ENCODE measurements at regions not wholly inside any gene's neighbourhood (a gene's known extent, or its start where the extent isn't known, plus 50 kb on each side); places are given as distances from the start of the nearest gene placed in this dataset.
"Not testable (repeated sequence)": the region's sequence is repeated elsewhere in the genome, so short reads cannot be mapped to it uniquely, and the experiment has no call there.

GRCh38 chr5:155564541-155564940 lies 551.0 kb downstream of the KIF4B start:
- TF ChIP-seq CTCF (IDR thresholded peaks at IDR 0.05; ENCODE audit: insufficient read depth, low read depth, low read length, missing control alignments): no peak
- no peak overlapping the region for H3K4me3 ChIP-seq (ENCODE audit: low read length)
- DNase-seq (ENCODE audit: low read depth): no peak

- no peak for DNase-seq (ENCODE audit: low read depth)
- TF ChIP-seq CTCF (IDR thresholded peaks at IDR 0.05; ENCODE audit: insufficient read depth, low read depth, low read length, missing control alignments): no peak
These were observed 562.3 kb downstream of the KIF4B start for GRCh38 chr5:155575861-155576260.

GRCh38 chr5:155586808-155587207 lies 573.3 kb downstream of the KIF4B start:
- DNase-seq (ENCODE audit: low read depth); H3K4me3 ChIP-seq (ENCODE audit: low read length): not testable (repeated sequence)

More at GRCh38 chr5:155575861-155576260, 562.3 kb downstream of the KIF4B start:
- no peak overlapping the region for H3K4me3 ChIP-seq (ENCODE audit: low read length)

- H3K4me3 ChIP-seq (ENCODE audit: low read length): no peak overlapping the region
- no peak for TF ChIP-seq CTCF (IDR thresholded peaks at IDR 0.05; ENCODE audit: insufficient read depth, low read depth, low read length, missing control alignments)
- DNase-seq (ENCODE audit: low read depth): peak; percentile 12
These were observed 573.9 kb downstream of the KIF4B start for GRCh38 chr5:155587458-155587857.

- DNase-seq (ENCODE audit: low read depth): no peak
- no peak overlapping the region for H3K4me3 ChIP-seq (ENCODE audit: low read length)
- TF ChIP-seq CTCF (IDR thresholded peaks at IDR 0.05; ENCODE audit: insufficient read depth, low read depth, low read length, missing control alignments): no peak
These were observed 577.7 kb downstream of the KIF4B start for GRCh38 chr5:155591273-155591672.

GRCh38 chr5:155594270-155594669 lies 580.7 kb downstream of the KIF4B start:
- H3K4me3 ChIP-seq (ENCODE audit: low read length): no peak overlapping the region
- no peak for DNase-seq (ENCODE audit: low read depth)
- no peak for TF ChIP-seq CTCF (IDR thresholded peaks at IDR 0.05; ENCODE audit: insufficient read depth, low read depth, low read length, missing control alignments)

- H3K4me3 ChIP-seq (ENCODE audit: low read length): no peak overlapping the region
- no peak for TF ChIP-seq CTCF (IDR thresholded peaks at IDR 0.05; ENCODE audit: insufficient read depth, low read depth, low read length, missing control alignments)
- DNase-seq (ENCODE audit: low read depth): no peak
These were observed 582.2 kb downstream of the KIF4B start for GRCh38 chr5:155595791-155596190.

GRCh38 chr5:155598552-155598951 lies 585.0 kb downstream of the KIF4B start:
- no peak for TF ChIP-seq CTCF (IDR thresholded peaks at IDR 0.05; ENCODE audit: insufficient read depth, low read depth, low read length, missing control alignments)
- DNase-seq (ENCODE audit: low read depth): no peak
- no peak overlapping the region for H3K4me3 ChIP-seq (ENCODE audit: low read length)
